Endothelial cell of umbilical vein (primary cell): ENCODE measurements at regions not wholly inside any gene's neighbourhood (a gene's known extent, or its start where the extent isn't known, plus 50 kb on each side); places are given as distances from the start of the nearest gene placed in this dataset.

ENCODE experiments used
- BruUV-seq: library from RNA; stranded (reverse); fragments of 400-500 nt; replicated peaks from 2 replicates; lab custom pipeline; 2021; lab: Mats Ljungman, UMichigan
- CTCF ChIA-PET: fragments of 300-600, 350-600 bp; sonication (Branson Sonifier 250); formaldehyde crosslinking; loops from one replicate; lab custom pipeline; 2021; ENCODE audit warnings: antibody characterized with exemption, inconsistent platforms; lab: Charles Lee
- POLR2A ChIA-PET: fragments of 300-600, 350-600 bp; sonication (Branson Sonifier 250); formaldehyde crosslinking; loops from one replicate; lab custom pipeline; 2021; ENCODE audit warnings: antibody characterized with exemption, inconsistent platforms; lab: Charles Lee
- DNase-seq: peaks from one replicate; pipeline ENCODE4 v3.0.0-alpha.2; 2011; ENCODE audit warnings: low read depth, low spot score
- FAIRE-seq: peaks from 2 replicates; lab custom pipeline; 2011; peaks lifted over from hg19 to GRCh38; lab: Jason Lieb, UNC
- H2AFZ ChIP-seq: 2 replicates; pipeline ENCODE4 v1.6.0; 2012; ENCODE audit warnings: low read depth, low read length, control low read depth, inconsistent platforms
- H3K27ac ChIP-seq: 2 replicates; pipeline ENCODE4 v1.5.1; 2011; ENCODE audit warnings: low read depth, mild to moderate bottlenecking, control low read depth, low read length, moderate library complexity; ENCODE audit not compliant: insufficient read depth
- H3K27me3 ChIP-seq, 2 experiments: 2 replicates each; pipeline versions ENCODE4 v1.6.0 to v1.6.1; 2011; ENCODE audit warnings: low read length in 2 of 2, mixed read lengths in 1 of 2; ENCODE audit not compliant: control insufficient read depth in 2 of 2, insufficient read depth in 2 of 2
- H3K36me3 ChIP-seq, 2 experiments: 2 replicates in 1 of 2; 3 replicates in 1 of 2; pipeline ENCODE4 v1.5.1; 2011; ENCODE audit warnings: low read length in 2 of 2, mild to moderate bottlenecking in 1 of 2, moderate library complexity in 1 of 2; ENCODE audit not compliant: control insufficient read depth in 2 of 2, insufficient read depth in 2 of 2; ENCODE audit errors: extremely low read depth in 1 of 2
- H3K4me1 ChIP-seq: 3 replicates; pipeline ENCODE4 v1.5.1; 2011; ENCODE audit warnings: mild to moderate bottlenecking, low read length; ENCODE audit not compliant: control insufficient read depth, insufficient read depth; ENCODE audit errors: extremely low read depth
- H3K4me2 ChIP-seq: 2 replicates; pipeline ENCODE4 v1.6.1; 2011; ENCODE audit warnings: low read length, control low read depth, mixed read lengths; ENCODE audit not compliant: insufficient read depth
- H3K4me3 ChIP-seq, 3 experiments: fragments of 200-600 bp in 1 of 3; sonication (generic), shearing (Covaris generic) in 1 of 3; replicated peaks in 1 of 3; 2 replicates each; pipeline ENCODE4 v1.5.1; 2011 to 2016; ENCODE audit warnings: control low read depth in 3 of 3, low read length in 3 of 3, mild to moderate bottlenecking in 2 of 3, inconsistent platforms in 1 of 3, low read depth in 1 of 3, moderate library complexity in 1 of 3; ENCODE audit not compliant: insufficient read depth in 1 of 3
- H3K79me2 ChIP-seq: 2 replicates; pipeline ENCODE4 v1.6.0; 2012; ENCODE audit warnings: low read length, inconsistent platforms; ENCODE audit not compliant: control insufficient read depth, insufficient read depth
- H3K9ac ChIP-seq: replicated peaks from 2 replicates; pipeline ENCODE3; 2011; ENCODE audit warnings: low read length, control low read depth; ENCODE audit not compliant: insufficient read depth; ENCODE audit errors: extremely low read depth
- H3K9me1 ChIP-seq: replicated peaks from 3 replicates; pipeline ENCODE4 v1.6.0; 2011; ENCODE audit warnings: mild to moderate bottlenecking, low read length; ENCODE audit not compliant: control insufficient read depth, insufficient read depth; ENCODE audit errors: extremely low read depth
- H3K9me3 ChIP-seq: replicated peaks from 2 replicates; pipeline ENCODE4 v1.5.1; 2012; ENCODE audit warnings: low read length, inconsistent platforms; ENCODE audit not compliant: control insufficient read depth, insufficient read depth
- H4K20me1 ChIP-seq: replicated peaks from 2 replicates; pipeline ENCODE3; 2011; ENCODE audit warnings: mild to moderate bottlenecking, low read length; ENCODE audit not compliant: control insufficient read depth, insufficient read depth; ENCODE audit errors: extremely low read depth
- CTCF ChIP-seq, 2 donors: IDR thresholded peaks; 1 replicate in 1 of 2; 2 replicates in 1 of 2; pipeline ENCODE4 v1.5.1; 2011; ENCODE audit warnings: low read length in 2 of 2, mild to moderate bottlenecking in 2 of 2, moderate library complexity in 2 of 2, control low read depth in 1 of 2, inconsistent platforms in 1 of 2, low read depth in 1 of 2; ENCODE audit not compliant: insufficient read depth in 1 of 2; ENCODE audit errors: extremely low read depth in 1 of 2
- EZH2 ChIP-seq: IDR thresholded peaks from 2 replicates; pipeline ENCODE4 v1.6.1; 2012; ENCODE audit warnings: borderline replicate concordance, low read depth, mild to moderate bottlenecking, moderate library complexity, low read length, inconsistent platforms; ENCODE audit not compliant: severe bottlenecking
- FOS ChIP-seq: IDR thresholded peaks from 2 replicates; pipeline ENCODE4 v1.6.1; 2011; ENCODE audit warnings: mild to moderate bottlenecking, low read length, moderate library complexity, borderline replicate concordance; ENCODE audit not compliant: insufficient read depth
- GATA2 ChIP-seq: IDR thresholded peaks from 2 replicates; pipeline ENCODE4 v1.7.0; 2011; ENCODE audit warnings: low read depth, mild to moderate bottlenecking, moderate library complexity, mixed read lengths, low read length; ENCODE audit not compliant: insufficient read length, insufficient read depth
- JUN ChIP-seq: IDR thresholded peaks from 2 replicates; pipeline ENCODE4 v1.6.1; 2011; ENCODE audit warnings: borderline replicate concordance, low read depth; ENCODE audit not compliant: insufficient read length, insufficient read depth
- MYC ChIP-seq: IDR thresholded peaks from one replicate; pipeline ENCODE4 v1.6.1; 2011; ENCODE audit warnings: mild to moderate bottlenecking, low read depth, low read length
- POLR2A ChIP-seq: IDR thresholded peaks from 2 replicates; pipeline ENCODE4 v1.6.1; 2012; ENCODE audit warnings: low read depth, mild to moderate bottlenecking, control low read depth, low read length
- POLR2AphosphoS5 ChIP-seq: IDR thresholded peaks from 2 replicates; pipeline ENCODE4 v1.6.1; 2012; ENCODE audit warnings: low read depth, mild to moderate bottlenecking, control low read depth, low read length, moderate library complexity; ENCODE audit not compliant: insufficient read depth
- dilution Hi-C: fragments of 300-500 bp; cut with MboI; formaldehyde crosslinking; loops from one replicate; pipeline ENCODE4 v1.15.0; 2019; ENCODE audit warnings: low sequenced_read_pairs; ENCODE audit not compliant: extremely low pct_ligation_motif_present
- intact Hi-C: fragments of 100-400 bp; cut with micrococcal nuclease; formaldehyde crosslinking; loops from one replicate; pipeline ENCODE4 v1.10.0; 2022
- TF ChIP-seq, protein P1 (sequence below): IDR thresholded peaks from 2 replicates; pipeline ENCODE4 v1.6.1; 2011; ENCODE audit not compliant: insufficient read depth, insufficient read length

DNA sequence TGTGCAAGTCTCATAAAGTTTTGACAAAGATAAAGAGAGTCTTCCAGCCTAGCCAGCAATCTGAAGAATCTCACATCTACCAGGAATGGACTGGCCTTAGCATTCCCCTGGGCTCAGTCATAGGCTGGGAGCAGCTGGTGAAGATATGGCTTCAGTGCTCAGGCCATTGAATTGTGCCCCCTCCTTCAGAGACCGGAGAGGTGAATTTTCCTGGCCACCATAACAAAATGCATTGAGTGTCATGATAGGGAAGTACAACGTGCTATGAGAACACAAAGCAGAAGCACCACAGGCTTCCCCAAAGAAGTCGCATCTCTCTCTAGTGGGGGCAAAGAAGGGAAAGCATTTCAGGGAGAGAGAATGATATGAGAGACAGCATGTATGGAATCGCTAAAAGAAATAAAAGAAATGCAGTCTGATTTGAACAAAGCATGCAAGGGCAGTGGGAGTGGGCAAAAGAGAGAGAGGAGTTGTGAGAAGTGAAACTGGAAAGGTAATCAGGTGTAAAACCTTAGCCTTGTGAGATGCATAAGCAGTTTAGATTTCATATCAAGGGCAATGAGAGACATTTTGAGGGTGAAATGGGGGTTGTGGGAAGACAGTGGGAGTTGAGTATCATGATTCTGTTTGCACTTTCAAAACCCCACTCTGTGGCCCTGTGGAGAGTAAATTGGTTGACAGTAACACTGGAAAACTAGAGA lies 57.1 kb upstream of the NMUR2 start:
- intact Hi-C loops (no loop called here), dilution Hi-C loops (no loop called here)
- no peaks in the 10 kb centered on the region for H3K36me3 ChIP-seq
- no peaks in the 10 kb centered on the region for H3K9me1 ChIP-seq
- no peak overlapping the region for H3K27ac ChIP-seq
- CTCF ChIA-PET, result no interaction called here
- H3K9ac ChIP-seq, result no peak overlapping the region
- H3K27me3 ChIP-seq, result no peaks in the 10 kb centered on the region
- FAIRE-seq (no peak), DNase-seq (no peak)
- H3K4me2 ChIP-seq, result no peak overlapping the region
- no peaks in the 10 kb centered on the region for H3K4me1 ChIP-seq
- H3K4me3 ChIP-seq, result no peak overlapping the region
- no TSS peak for BruUV-seq
- no peak overlapping the region for H2AFZ ChIP-seq
- TF ChIP-seq CTCF (IDR thresholded peaks at IDR 0.05; ENCODE audit: extremely low read depth in 1 of 2, insufficient read depth in 1 of 2, low read depth in 1 of 2, low read length in 2 of 2) (peak in 1 of 2 donors; percentile 9), MYC (no peak)
- H3K79me2 ChIP-seq, result no peaks in the 10 kb centered on the region
- no peaks in the 10 kb centered on the region for H3K9me3 ChIP-seq
- POLR2A ChIA-PET, result no interaction called here
- H4K20me1 ChIP-seq, result no peaks in the 10 kb centered on the region

- CTCF ChIA-PET, result no interaction called here
- H3K27me3 ChIP-seq, result no peaks in the 10 kb centered on the region
- no peak overlapping the region for H3K27ac ChIP-seq
- no peak for FAIRE-seq
- no peak overlapping the region for H3K9ac ChIP-seq
- no peaks in the 10 kb centered on the region for H3K79me2 ChIP-seq
- H3K9me3 ChIP-seq, result no peaks in the 10 kb centered on the region
- TF ChIP-seq GATA2, result no peak
- no peak for TF ChIP-seq JUN
- no peak for TF ChIP-seq MYC
- TF ChIP-seq FOS, result no peak
- TF ChIP-seq EZH2, result no peak
- no peak for TF ChIP-seq POLR2AphosphoS5
- no peak for TF ChIP-seq POLR2A
- TF ChIP-seq, protein P1, sequence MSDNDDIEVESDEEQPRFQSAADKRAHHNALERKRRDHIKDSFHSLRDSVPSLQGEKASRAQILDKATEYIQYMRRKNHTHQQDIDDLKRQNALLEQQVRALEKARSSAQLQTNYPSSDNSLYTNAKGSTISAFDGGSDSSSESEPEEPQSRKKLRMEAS, result no peak
- TF ChIP-seq CTCF (IDR thresholded peaks at IDR 0.05; ENCODE audit: extremely low read depth in 1 of 2, insufficient read depth in 1 of 2, low read depth in 1 of 2, low read length in 2 of 2), result no peak
- dilution Hi-C loops (no loop called here), intact Hi-C loops (no loop called here)
- no peak overlapping the region for H3K4me3 ChIP-seq
- no peak for DNase-seq
- no peaks in the 10 kb centered on the region for H4K20me1 ChIP-seq
- POLR2A ChIA-PET, result no interaction called here
- no peaks in the 10 kb centered on the region for H3K9me1 ChIP-seq
- no peak overlapping the region for H2AFZ ChIP-seq
- BruUV-seq, result no TSS peak
- H3K4me2 ChIP-seq, result no peak overlapping the region
- no peaks in the 10 kb centered on the region for H3K36me3 ChIP-seq
- no peaks in the 10 kb centered on the region for H3K4me1 ChIP-seq
These were observed 59.0 kb upstream of the NMUR2 start for GRCh38 chr5:152464048-152464447.
